Neural cell (in vitro differentiated cells): ENCODE measurements at regions not wholly inside any gene's neighbourhood (a gene's known extent, or its start where the extent isn't known, plus 50 kb on each side); places are given as distances from the start of the nearest gene placed in this dataset.

Experiments used
- CTCF ChIP-seq: fragments of 450-650 bp; IDR thresholded peaks from 2 replicates; pipeline ENCODE4 v1.5.1; 2014; ENCODE audit warnings: antibody characterized with exemption, mild to moderate bottlenecking, moderate library complexity; ENCODE audit not compliant: poor library complexity, severe bottlenecking
- EZH2 ChIP-seq: fragments of 200-600, 300-800 bp; shearing (Covaris generic), sonication (generic); IDR thresholded peaks from 2 replicates; pipeline ENCODE4 v1.6.1; 2014; ENCODE audit warnings: antibody characterized with exemption, low read length, borderline replicate concordance, mild to moderate bottlenecking; ENCODE audit not compliant: insufficient read depth, poor library complexity, severe bottlenecking
- POLR2AphosphoS5 ChIP-seq: IDR thresholded peaks from 2 replicates; pipeline ENCODE4 v1.6.1; 2012
- RAD21 ChIP-seq: fragments of 450-650 bp; conservative IDR thresholded peaks from 2 replicates; pipeline ENCODE4 v1.6.1; 2014; ENCODE audit warnings: antibody characterized with exemption, mild to moderate bottlenecking, moderate library complexity

GRCh38 chr2:103159018-103159417 is 397.2 kb downstream of the TMEM182 start:
- TF ChIP-seq CTCF (no peak), POLR2AphosphoS5 (no peak), RAD21 (no peak), EZH2 (no peak)
